Suprapubic skin (tissue), 4 donors: ENCODE measurements at regions not wholly inside any gene's neighbourhood (a gene's known extent, or its start where the extent isn't known, plus 50 kb on each side); places are given as distances from the start of the nearest gene placed in this dataset.

ENCODE experiments used
- EP300 ChIP-seq: sonication (generic); formaldehyde crosslinking; IDR thresholded peaks from one replicate; pipeline ENCODE4 v1.6.1; 2017; ENCODE audit warnings: antibody characterized with exemption
- POLR2A ChIP-seq, 2 donors: fragments of 450-650 bp; IDR thresholded peaks; one replicate each; pipeline ENCODE4 v1.6.1; 2017; ENCODE audit warnings: antibody characterized with exemption in 2 of 2, mild to moderate bottlenecking in 2 of 2, moderate library complexity in 2 of 2
- POLR2AphosphoS5 ChIP-seq, 3 donors: sonication (generic); formaldehyde crosslinking; IDR thresholded peaks; one replicate each; pipeline ENCODE4 v1.6.1; 2017; ENCODE audit warnings: antibody characterized with exemption in 3 of 3
- TF ChIP-seq, protein P1 (sequence below), 2 donors: fragments of 200-600 bp in 1 of 2; fragments of 450-650 bp in 1 of 2; sonication (generic) in 1 of 2; IDR thresholded peaks; one replicate each; pipeline ENCODE4 v1.5.1; 2016 to 2019; ENCODE audit warnings: antibody characterized with exemption in 2 of 2, mild to moderate bottlenecking in 1 of 2, moderate library complexity in 1 of 2

- TF ChIP-seq, protein P1, sequence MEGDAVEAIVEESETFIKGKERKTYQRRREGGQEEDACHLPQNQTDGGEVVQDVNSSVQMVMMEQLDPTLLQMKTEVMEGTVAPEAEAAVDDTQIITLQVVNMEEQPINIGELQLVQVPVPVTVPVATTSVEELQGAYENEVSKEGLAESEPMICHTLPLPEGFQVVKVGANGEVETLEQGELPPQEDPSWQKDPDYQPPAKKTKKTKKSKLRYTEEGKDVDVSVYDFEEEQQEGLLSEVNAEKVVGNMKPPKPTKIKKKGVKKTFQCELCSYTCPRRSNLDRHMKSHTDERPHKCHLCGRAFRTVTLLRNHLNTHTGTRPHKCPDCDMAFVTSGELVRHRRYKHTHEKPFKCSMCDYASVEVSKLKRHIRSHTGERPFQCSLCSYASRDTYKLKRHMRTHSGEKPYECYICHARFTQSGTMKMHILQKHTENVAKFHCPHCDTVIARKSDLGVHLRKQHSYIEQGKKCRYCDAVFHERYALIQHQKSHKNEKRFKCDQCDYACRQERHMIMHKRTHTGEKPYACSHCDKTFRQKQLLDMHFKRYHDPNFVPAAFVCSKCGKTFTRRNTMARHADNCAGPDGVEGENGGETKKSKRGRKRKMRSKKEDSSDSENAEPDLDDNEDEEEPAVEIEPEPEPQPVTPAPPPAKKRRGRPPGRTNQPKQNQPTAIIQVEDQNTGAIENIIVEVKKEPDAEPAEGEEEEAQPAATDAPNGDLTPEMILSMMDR (IDR thresholded peaks at IDR 0.05), result no peak
- no peak for TF ChIP-seq POLR2AphosphoS5 (IDR thresholded peaks at IDR 0.05)
- no peak for TF ChIP-seq POLR2A (IDR thresholded peaks at IDR 0.05)
- TF ChIP-seq EP300, result no peak
Observed at GRCh38 chr11:38937709-38938108, 2339.7 kb upstream of the RAG2 start.
